Sigmoid colon (tissue), 6 donors: ENCODE measurements at regions not wholly inside any gene's neighbourhood (a gene's known extent, or its start where the extent isn't known, plus 50 kb on each side); places are given as distances from the start of the nearest gene placed in this dataset.

Source experiments
- DNase-seq: peaks from one replicate; pipeline ENCODE4 v3.0.0-alpha.2; 2019
- H3K27ac ChIP-seq, 4 donors: fragments of 200-600 bp; sonication (generic); one replicate each; pipeline ENCODE4 v1.5.1; 2016 to 2019; ENCODE audit warnings: mild to moderate bottlenecking in 1 of 4
- H3K27me3 ChIP-seq, 3 donors: fragments of 200-600 bp; sonication (generic); one replicate each; pipeline ENCODE4 v1.5.1; 2019; ENCODE audit warnings: mild to moderate bottlenecking in 1 of 3
- H3K36me3 ChIP-seq, 4 donors: fragments of 200-600 bp; sonication (generic); one replicate each; pipeline ENCODE4 v1.5.1; 2016 to 2019
- H3K4me1 ChIP-seq, 4 donors: fragments of 200-600 bp; sonication (generic); one replicate each; pipeline ENCODE4 v1.5.1; 2017 to 2019
- H3K4me3 ChIP-seq, 4 donors: fragments of 200-600 bp; sonication (generic); one replicate each; pipeline ENCODE4 v1.5.1; 2017 to 2019; ENCODE audit warnings: mild to moderate bottlenecking in 2 of 4, moderate library complexity in 1 of 4
- H3K9me3 ChIP-seq, 4 donors: fragments of 200-600 bp in 3 of 4; sonication (generic) in 3 of 4; one replicate each; pipeline versions ENCODE4 v1.5.1 to v1.6.1; 2013 to 2019
- CTCF ChIP-seq, 4 experiments: fragments of 450-650 bp in 3 of 4; fragments of 200-600 bp in 1 of 4; IDR thresholded peaks; one replicate each; pipeline ENCODE4 v1.5.1; 2016 to 2019; ENCODE audit warnings: antibody characterized with exemption in 4 of 4, mild to moderate bottlenecking in 3 of 4, moderate library complexity in 2 of 4
- EP300 ChIP-seq, 4 donors: sonication (generic); formaldehyde crosslinking; IDR thresholded peaks; one replicate each; pipeline ENCODE4 v1.6.1; 2017; ENCODE audit warnings: antibody characterized with exemption in 4 of 4
- POLR2A ChIP-seq, 2 donors: fragments of 450-650 bp; IDR thresholded peaks; one replicate each; pipeline ENCODE4 v1.6.1; 2016; ENCODE audit warnings: antibody characterized with exemption in 2 of 2, mild to moderate bottlenecking in 2 of 2, moderate library complexity in 2 of 2
- POLR2AphosphoS5 ChIP-seq, 4 donors: sonication (generic); formaldehyde crosslinking; IDR thresholded peaks; one replicate each; pipeline ENCODE4 v1.6.1; 2017; ENCODE audit warnings: antibody characterized with exemption in 4 of 4
- WGBS, 2 donors: extraction: QIAGEN DNeasy Blood & Tissue Kit; methylation state at CpG; one replicate each; pipeline ENCODE4 v1.1.7; 2013; 5-methylcytosine and 5-hydroxymethylcytosine counted together
- intact Hi-C: fragments of 100-400 bp; cut with DNase I; formaldehyde crosslinking; loops from one replicate; pipeline ENCODE4 v1.15.1; 2023
- donor health status: healthy with polysubstance abuse.
- donor health status: healthy.

- no peaks in the 10 kb centered on the region for H3K36me3 ChIP-seq
- peaks cover 0 to 3% (median under 1%) of the 10 kb centered on the region in 4 donors for H3K4me1 ChIP-seq
- H3K27me3 ChIP-seq = no peaks in the 10 kb centered on the region
- H3K4me3 ChIP-seq = no peak overlapping the region
- H3K27ac ChIP-seq = no peak overlapping the region
- TF ChIP-seq CTCF (IDR thresholded peaks at IDR 0.05) (no peak), POLR2A (IDR thresholded peaks at IDR 0.05) (no peak), POLR2AphosphoS5 (IDR thresholded peaks at IDR 0.05) (no peak), EP300 (IDR thresholded peaks at IDR 0.05) (no peak)
- H3K9me3 ChIP-seq = no peaks in the 10 kb centered on the region
- DNase-seq = no peak
- intact Hi-C loops = loop anchor here (10.0 kb wide), 2 partner anchors 185 to 445 kb away; no protein-coding TSS in a partner anchor
- 85 to 86% methylated on average over 2 of the region's 2 CpGs for WGBS, 2 donors
Observed at GRCh38 chr1:168789501-168789900, 60.5 kb upstream of the DPT start.

GRCh38 chr1:168792142-168792541 lies 63.1 kb upstream of the DPT start:
- no peak overlapping the region for H3K4me3 ChIP-seq
- H3K36me3 ChIP-seq = no peaks in the 10 kb centered on the region
- DNase-seq = no peak
- no peaks in the 10 kb centered on the region for H3K9me3 ChIP-seq
- H3K27ac ChIP-seq = no peak overlapping the region
- no peaks in the 10 kb centered on the region for H3K4me1 ChIP-seq
- intact Hi-C loops = no loop called here
- H3K27me3 ChIP-seq = no peaks in the 10 kb centered on the region
- 89 to 93% methylated on average over 3 of the region's 3 CpGs for WGBS, 2 donors
- TF ChIP-seq CTCF (IDR thresholded peaks at IDR 0.05) = no peak
- TF ChIP-seq EP300 (IDR thresholded peaks at IDR 0.05) = no peak
- TF ChIP-seq POLR2AphosphoS5 (IDR thresholded peaks at IDR 0.05) = no peak
- no peak for TF ChIP-seq POLR2A (IDR thresholded peaks at IDR 0.05)

GRCh38 chr1:168792592-168793125 lies 63.7 kb upstream of the DPT start:
- no peak overlapping the region for H3K4me3 ChIP-seq
- WGBS, 2 donors = 44 to 81% methylated on average over 2 of the region's 2 CpGs
- H3K36me3 ChIP-seq = no peaks in the 10 kb centered on the region
- DNase-seq = no peak
- H3K4me1 ChIP-seq = no peaks in the 10 kb centered on the region
- H3K9me3 ChIP-seq = no peaks in the 10 kb centered on the region
- intact Hi-C loops = no loop called here
- no peak for TF ChIP-seq CTCF (IDR thresholded peaks at IDR 0.05)
- TF ChIP-seq POLR2AphosphoS5 (IDR thresholded peaks at IDR 0.05) = no peak
- no peak for TF ChIP-seq EP300 (IDR thresholded peaks at IDR 0.05)
- no peaks in the 10 kb centered on the region for H3K27me3 ChIP-seq
- no peak overlapping the region for H3K27ac ChIP-seq

GRCh38 chr1:168794057-168794456 lies 65.1 kb upstream of the DPT start:
- no peaks in the 10 kb centered on the region for H3K36me3 ChIP-seq
- DNase-seq = no peak
- intact Hi-C loops = no loop called here
- H3K4me1 ChIP-seq = no peaks in the 10 kb centered on the region
- H3K27me3 ChIP-seq = no peaks in the 10 kb centered on the region
- H3K9me3 ChIP-seq = no peaks in the 10 kb centered on the region
- H3K27ac ChIP-seq = no peak overlapping the region
- TF ChIP-seq CTCF (IDR thresholded peaks at IDR 0.05) (no peak), EP300 (IDR thresholded peaks at IDR 0.05) (no peak), POLR2A (IDR thresholded peaks at IDR 0.05) (no peak)
- 92 to 98% methylated on average over 6 of the region's 6 CpGs for WGBS, 2 donors
- no peak overlapping the region for H3K4me3 ChIP-seq

- WGBS, 2 donors = 96 to 97% methylated on average over 3 of the region's 3 CpGs
- TF ChIP-seq POLR2AphosphoS5 (IDR thresholded peaks at IDR 0.05) (no peak), POLR2A (IDR thresholded peaks at IDR 0.05) (no peak), EP300 (IDR thresholded peaks at IDR 0.05) (no peak), CTCF (IDR thresholded peaks at IDR 0.05) (no peak)
- H3K27ac ChIP-seq = no peak overlapping the region
Observed at GRCh38 chr1:168795681-168796080, 66.7 kb upstream of the DPT start.

More at GRCh38 chr1:168795681-168796080, 66.7 kb upstream of the DPT start:
- H3K9me3 ChIP-seq = no peaks in the 10 kb centered on the region
- no peak overlapping the region for H3K4me3 ChIP-seq
- H3K4me1 ChIP-seq = no peaks in the 10 kb centered on the region
- no peak for DNase-seq
- intact Hi-C loops = no loop called here
- H3K36me3 ChIP-seq = no peaks in the 10 kb centered on the region
- no peaks in the 10 kb centered on the region for H3K27me3 ChIP-seq
